OCI-LY7 (cell line): ENCODE measurements at regions not wholly inside any gene's neighbourhood (a gene's known extent, or its start where the extent isn't known, plus 50 kb on each side); places are given as distances from the start of the nearest gene placed in this dataset.

Source experiments
- BruUV-seq: library from RNA; stranded (reverse); fragments of 400-500 nt; replicated peaks from 2 replicates; lab custom pipeline; 2021; lab: Mats Ljungman, UMichigan
- CTCF ChIA-PET: fragments of 300-600 bp; sonication (Branson Sonifier 250); formaldehyde crosslinking; loops from one replicate; lab custom pipeline; 2022; ENCODE audit warnings: antibody characterized with exemption; ENCODE audit not compliant: unreplicated experiment; lab: Charles Lee
- POLR2A ChIA-PET: fragments of 300-600 bp; sonication (Branson Sonifier 250); formaldehyde crosslinking; loops from one replicate; lab custom pipeline; 2022; ENCODE audit warnings: antibody characterized with exemption; lab: Charles Lee
- DNase-seq: peaks from one replicate; pipeline ENCODE4 v3.0.0-alpha.2; 2015; ENCODE audit warnings: low spot score
- H2AFZ ChIP-seq: fragments of 200-600 bp; sonication (generic), shearing (Covaris generic); 2 replicates; pipeline ENCODE4 v1.6.1; 2014; ENCODE audit warnings: mild to moderate bottlenecking, antibody characterized with exemption, low read length, moderate library complexity
- H3K27ac ChIP-seq: fragments of 200-600 bp; sonication (generic); 2 replicates; pipeline ENCODE4 v1.5.1; 2014; ENCODE audit warnings: mixed run types, low read depth, mild to moderate bottlenecking, moderate library complexity, low read length, inconsistent platforms; ENCODE audit not compliant: poor library complexity, severe bottlenecking
- H3K36me3 ChIP-seq: fragments of 200-600 bp; sonication (generic); 2 replicates; pipeline ENCODE4 v1.6.1; 2014; ENCODE audit warnings: mild to moderate bottlenecking, antibody characterized with exemption, low read length, moderate library complexity, mixed read lengths; ENCODE audit not compliant: insufficient read depth
- H3K4me1 ChIP-seq: fragments of 200-600 bp; sonication (generic); 2 replicates; pipeline ENCODE4 v1.5.1; 2014; ENCODE audit warnings: mild to moderate bottlenecking, low read length; ENCODE audit not compliant: insufficient read depth, poor library complexity, severe bottlenecking
- H3K4me2 ChIP-seq: fragments of 200-600 bp; sonication (generic); 2 replicates; pipeline ENCODE4 v1.6.1; 2014; ENCODE audit warnings: mild to moderate bottlenecking, low read length
- H3K4me3 ChIP-seq: fragments of 200-600 bp; sonication (generic); 2 replicates; pipeline ENCODE4 v1.5.1; 2014; ENCODE audit warnings: mild to moderate bottlenecking, low read depth, low read length; ENCODE audit not compliant: poor library complexity, severe bottlenecking
- H3K79me2 ChIP-seq: fragments of 200-600 bp; sonication (generic); 2 replicates; pipeline ENCODE4 v1.6.1; 2016; ENCODE audit warnings: low read depth, mild to moderate bottlenecking, low read length, moderate library complexity, mixed read lengths; ENCODE audit not compliant: insufficient read depth
- H3K9me2 ChIP-seq: fragments of 200-600 bp; sonication (generic); 2 replicates; pipeline ENCODE4 v1.6.1; 2016; ENCODE audit warnings: mild to moderate bottlenecking, low read length, mixed read lengths; ENCODE audit not compliant: insufficient read depth
- H3K9me3 ChIP-seq: fragments of 200-600 bp; sonication (generic); 2 replicates; pipeline ENCODE4 v1.6.1; 2014; ENCODE audit warnings: mild to moderate bottlenecking, mixed run types, low read length, mixed read lengths
- H4K20me1 ChIP-seq: fragments of 200-600 bp; sonication (generic); 2 replicates; pipeline ENCODE4 v1.6.1; 2014; ENCODE audit warnings: mild to moderate bottlenecking, antibody characterized with exemption, low read length, moderate library complexity, mixed read lengths; ENCODE audit not compliant: insufficient read depth
- CTCF ChIP-seq: fragments of 200-600 bp; sonication (generic); conservative IDR thresholded peaks from 2 replicates; pipeline ENCODE4 v1.5.1; 2014; ENCODE audit warnings: mild to moderate bottlenecking, antibody characterized with exemption, low read length, moderate library complexity, mixed read lengths
- EZH2phosphoT487 ChIP-seq: fragments of 200-600 bp; sonication (generic); IDR thresholded peaks from 2 replicates; pipeline ENCODE4 v1.6.1; 2018; ENCODE audit warnings: low read depth, borderline replicate concordance, mild to moderate bottlenecking, mixed run types, antibody characterized with exemption, low read length, moderate library complexity, mixed read lengths
- intact Hi-C: fragments of 100-400 bp; cut with micrococcal nuclease; formaldehyde crosslinking; loops from one replicate; pipeline ENCODE4 v1.10.0; 2022; ENCODE audit not compliant: unreplicated experiment

GRCh38 chr1:245008761-245009160, 144.4 kb upstream of the HNRNPU start:
- no peak for DNase-seq
- H3K36me3 ChIP-seq, result no peaks in the 10 kb centered on the region
- no peak overlapping the region for H2AFZ ChIP-seq
- H3K79me2 ChIP-seq, result no peaks in the 10 kb centered on the region
- BruUV-seq, result no TSS peak
- no peak overlapping the region for H3K4me2 ChIP-seq
- ChIA-PET CTCF (no interaction called here), POLR2A (interaction anchor here (0.7 to 2.1 kb wide), 9 partner anchors 9 to 593 kb away, joined by 3 to 17 read pairs (median 4); no protein-coding TSS in a partner anchor)
- H3K4me1 ChIP-seq, result no peaks in the 10 kb centered on the region
- no peak overlapping the region for H3K4me3 ChIP-seq
- no peaks in the 10 kb centered on the region for H3K9me2 ChIP-seq
- intact Hi-C loops, result no loop called here
- no peak overlapping the region for H3K27ac ChIP-seq
- no peak for TF ChIP-seq EZH2phosphoT487
- TF ChIP-seq CTCF, result no peak
- no peaks in the 10 kb centered on the region for H4K20me1 ChIP-seq
- H3K9me3 ChIP-seq, result no peaks in the 10 kb centered on the region

- no TSS peak for BruUV-seq
- CTCF ChIA-PET, result no interaction called here
- Histone ChIP-seq H4K20me1 (no peaks in the 10 kb centered on the region), H3K9me3 (no peaks in the 10 kb centered on the region), H3K9me2 (no peaks in the 10 kb centered on the region), H3K79me2 (no peaks in the 10 kb centered on the region), H3K27ac (no peak overlapping the region), H3K36me3 (no peaks in the 10 kb centered on the region), H3K4me2 (no peak overlapping the region), H2AFZ (no peak overlapping the region), H3K4me1 (no peaks in the 10 kb centered on the region), H3K4me3 (no peak overlapping the region)
- intact Hi-C loops, result no loop called here
- no peak for DNase-seq
- TF ChIP-seq CTCF, result no peak
- TF ChIP-seq EZH2phosphoT487, result no peak
- POLR2A ChIA-PET, result interaction anchor here (0.6 to 2.1 kb wide), 15 partner anchors 9 to 592 kb away, joined by 3 to 17 read pairs (median 3); partner anchors contain the start of gene COX20
These were observed 143.5 kb upstream of the HNRNPU start for GRCh38 chr1:245007852-245008251.

GRCh38 chr1:245003246-245003645, 138.9 kb upstream of the HNRNPU start:
- Histone ChIP-seq H3K4me2 (no peak overlapping the region), H2AFZ (no peak overlapping the region), H3K27ac (no peak overlapping the region), H3K9me3 (no peaks in the 10 kb centered on the region), H3K9me2 (no peaks in the 10 kb centered on the region), H3K4me3 (no peak overlapping the region), H4K20me1 (no peaks in the 10 kb centered on the region), H3K79me2 (no peaks in the 10 kb centered on the region), H3K36me3 (no peaks in the 10 kb centered on the region), H3K4me1 (no peaks in the 10 kb centered on the region)
- intact Hi-C loops, result no loop called here
- no TSS peak for BruUV-seq
- no peak for TF ChIP-seq EZH2phosphoT487
- POLR2A ChIA-PET, result interaction anchor here (0.6 to 1.1 kb wide), 2 partner anchors 9 to 39 kb away, joined by 3 read pairs; no protein-coding TSS in a partner anchor
- no peak for DNase-seq
- CTCF ChIA-PET, result no interaction called here
